Activated CD8-positive, alpha-beta memory T cell treated with anti-CD3 and anti-CD28 coated beads for 48 hours (primary cell): ENCODE measurements at regions not wholly inside any gene's neighbourhood (a gene's known extent, or its start where the extent isn't known, plus 50 kb on each side); places are given as distances from the start of the nearest gene placed in this dataset.

Experiments used
- DNase-seq, 3 experiments: peaks; one replicate each; pipeline ENCODE4 v3.0.0-alpha.2; 2020; ENCODE audit warnings: low read depth in 2 of 3, low spot score in 2 of 3

- DNase-seq: no peak
These were observed 219.7 kb upstream of the TENM3 start for GRCh38 chr4:182023469-182023868.

GRCh38 chr4:182042945-182043344, 200.3 kb upstream of the TENM3 start:
- DNase-seq: no peak

- no peak for DNase-seq
These were observed 194.3 kb upstream of the TENM3 start for GRCh38 chr4:182048871-182049270.

GRCh38 chr4:182056866-182057265, 186.3 kb upstream of the TENM3 start:
- DNase-seq: no peak

- DNase-seq: no peak
These were observed 180.7 kb upstream of the TENM3 start for GRCh38 chr4:182062458-182062857.

GRCh38 chr4:182062936-182063335, 180.3 kb upstream of the TENM3 start:
- DNase-seq: no peak

GRCh38 chr4:182063651-182064050, 179.6 kb upstream of the TENM3 start:
- no peak for DNase-seq

GRCh38 chr4:182065255-182065654, 177.9 kb upstream of the TENM3 start:
- DNase-seq: no peak

- no peak for DNase-seq
These were observed 177.2 kb upstream of the TENM3 start for GRCh38 chr4:182066037-182066436.

GRCh38 chr4:182067828-182068227, 175.4 kb upstream of the TENM3 start:
- DNase-seq: no peak

- no peak for DNase-seq
These were observed 174.3 kb upstream of the TENM3 start for GRCh38 chr4:182068920-182069319.

GRCh38 chr4:182073278-182073677, 169.9 kb upstream of the TENM3 start:
- no peak for DNase-seq

- DNase-seq: no peak
These were observed 169.1 kb upstream of the TENM3 start for GRCh38 chr4:182074139-182074538.

GRCh38 chr4:182074810-182075209, 168.4 kb upstream of the TENM3 start:
- DNase-seq: no peak

GRCh38 chr4:182082910-182083309, 160.3 kb upstream of the TENM3 start:
- DNase-seq: no peak

GRCh38 chr4:182083671-182084410, 159.4 kb upstream of the TENM3 start:
- no peak for DNase-seq

- no peak for DNase-seq
These were observed 158.1 kb upstream of the TENM3 start for GRCh38 chr4:182085051-182085480.

- DNase-seq: no peak
These were observed 153.9 kb upstream of the TENM3 start for GRCh38 chr4:182089326-182089725.

- DNase-seq: no peak
These were observed 153.0 kb upstream of the TENM3 start for GRCh38 chr4:182090186-182090585.

GRCh38 chr4:182091128-182091527, 152.1 kb upstream of the TENM3 start:
- no peak for DNase-seq

GRCh38 chr4:182093431-182093831, 149.8 kb upstream of the TENM3 start:
- no peak for DNase-seq

- no peak for DNase-seq
These were observed 149.3 kb upstream of the TENM3 start for GRCh38 chr4:182093935-182094334.

GRCh38 chr4:182101618-182102017, 141.6 kb upstream of the TENM3 start:
- no peak for DNase-seq
